ENCODE measurements at regions not wholly inside any gene's neighbourhood (a gene's known extent, or its start where the extent isn't known, plus 50 kb on each side); places are given as distances from the start of the nearest gene placed in this dataset.

DNA sequence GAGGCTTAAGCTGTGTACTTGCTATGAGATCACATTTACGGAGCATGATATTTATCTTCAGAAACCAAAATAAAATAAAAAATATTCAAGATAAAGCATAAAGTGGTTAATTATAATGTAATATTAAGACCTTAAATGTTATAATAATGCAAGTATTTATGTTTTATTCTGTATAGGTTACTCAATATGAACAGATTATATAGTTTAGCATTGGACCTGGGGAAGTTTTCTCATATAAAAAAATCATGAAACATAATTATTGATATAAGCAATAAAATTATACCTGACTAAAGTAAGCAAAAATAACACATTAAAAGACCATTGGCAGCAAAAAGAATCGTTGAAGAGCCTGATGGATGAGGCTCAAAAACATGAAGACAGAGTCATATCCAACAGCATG, 516.2 kb downstream of the SLC16A7 start:
- no peak overlapping the region for H3K4me3 ChIP-seq (ENCODE audit: low read length)
- no peaks in the 10 kb centered on the region for H3K4me1 ChIP-seq (ENCODE audit: control insufficient read depth, insufficient read depth, low read length)
- H3K27me3 ChIP-seq (ENCODE audit: control insufficient read depth, insufficient read depth, low read length), result no peaks in the 10 kb centered on the region
- no CpG with 5 or more reads among the region's 2 CpGs for WGBS (ENCODE audit: insufficient coverage)
- DNase-seq, result no peak
- H3K36me3 ChIP-seq (ENCODE audit: control insufficient read depth, insufficient read depth, low read length), result no peaks in the 10 kb centered on the region
- H3K27ac ChIP-seq (ENCODE audit: low read length), result no peak overlapping the region
- H3K9me3 ChIP-seq (replicated peaks; ENCODE audit: control insufficient read depth, low read depth, low read length), result no peaks in the 10 kb centered on the region

DNA sequence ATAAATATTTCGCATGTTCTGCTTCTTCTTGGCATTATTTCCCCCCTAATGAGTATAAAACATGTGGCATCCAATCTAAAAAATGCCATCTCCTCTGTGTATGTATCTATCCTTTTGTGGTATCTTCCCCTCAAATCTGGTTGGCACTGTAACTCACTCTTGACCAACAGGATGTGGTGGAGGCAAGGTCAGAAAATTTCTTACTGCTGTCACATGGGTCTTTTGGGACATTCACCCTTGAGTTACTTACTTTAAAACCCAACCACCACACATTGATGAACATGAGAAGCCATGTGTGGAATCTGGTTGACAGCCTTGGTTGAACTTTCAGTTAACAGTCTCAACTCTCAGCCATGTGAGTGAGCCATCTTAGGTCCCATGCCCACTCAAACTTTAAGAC, 516.9 kb downstream of the SLC16A7 start:
- no CpG with 5 or more reads among the region's 1 CpG for WGBS (ENCODE audit: insufficient coverage)
- H3K27ac ChIP-seq (ENCODE audit: low read length), result no peak overlapping the region
- no peaks in the 10 kb centered on the region for H3K36me3 ChIP-seq (ENCODE audit: control insufficient read depth, insufficient read depth, low read length)
- H3K9me3 ChIP-seq (replicated peaks; ENCODE audit: control insufficient read depth, low read depth, low read length), result no peaks in the 10 kb centered on the region
- no peaks in the 10 kb centered on the region for H3K4me1 ChIP-seq (ENCODE audit: control insufficient read depth, insufficient read depth, low read length)
- DNase-seq, result no peak
- no peak overlapping the region for H3K4me3 ChIP-seq (ENCODE audit: low read length)
- H3K27me3 ChIP-seq (ENCODE audit: control insufficient read depth, insufficient read depth, low read length), result no peaks in the 10 kb centered on the region

DNA sequence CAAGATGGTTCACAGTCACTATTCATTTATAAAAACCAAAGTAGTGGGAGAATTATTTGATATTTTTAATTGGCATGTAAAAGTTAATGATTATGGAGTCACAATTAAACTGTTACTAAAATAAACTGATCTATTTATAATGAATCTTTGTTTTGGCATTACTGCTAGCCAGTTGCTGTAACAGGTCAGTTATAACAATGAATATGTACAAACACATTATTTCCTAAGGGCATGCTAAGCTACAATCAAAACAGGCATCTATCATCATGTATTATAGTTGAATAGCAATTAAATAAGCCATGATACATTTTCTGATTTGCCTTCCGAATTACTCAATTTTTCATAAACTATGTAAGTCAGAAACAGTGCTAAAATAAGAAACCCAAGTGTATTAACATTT, 518.3 kb downstream of the SLC16A7 start:
- no CpG with 5 or more reads among the region's 1 CpG for WGBS (ENCODE audit: insufficient coverage)
- H3K27me3 ChIP-seq (ENCODE audit: control insufficient read depth, insufficient read depth, low read length), result no peaks in the 10 kb centered on the region
- H3K27ac ChIP-seq (ENCODE audit: low read length), result no peak overlapping the region
- no peak overlapping the region for H3K4me3 ChIP-seq (ENCODE audit: low read length)
- no peaks in the 10 kb centered on the region for H3K36me3 ChIP-seq (ENCODE audit: control insufficient read depth, insufficient read depth, low read length)
- no peak for DNase-seq
- H3K4me1 ChIP-seq (ENCODE audit: control insufficient read depth, insufficient read depth, low read length), result no peaks in the 10 kb centered on the region
- H3K9me3 ChIP-seq (replicated peaks; ENCODE audit: control insufficient read depth, low read depth, low read length), result no peaks in the 10 kb centered on the region

DNA sequence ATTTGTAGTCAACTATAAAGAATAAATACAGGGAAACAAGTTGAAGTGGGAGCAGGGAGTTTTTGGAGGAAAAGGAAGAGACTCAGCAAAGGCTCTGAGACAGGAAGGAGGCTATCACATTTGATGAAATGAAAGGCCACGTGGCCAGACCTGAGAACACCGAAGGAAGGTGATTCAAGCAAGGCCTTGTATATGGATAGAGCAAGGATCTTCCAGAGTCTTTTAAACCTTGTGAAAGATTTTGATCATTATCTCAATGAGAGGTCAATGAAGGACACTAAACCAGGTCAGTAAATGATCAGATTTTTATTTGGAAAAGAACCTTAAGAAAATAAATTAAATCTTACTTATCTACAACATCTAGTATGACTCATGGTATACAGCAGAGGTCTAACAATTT, 523.5 kb downstream of the SLC16A7 start:
- no peak for DNase-seq
- no peaks in the 10 kb centered on the region for H3K36me3 ChIP-seq (ENCODE audit: control insufficient read depth, insufficient read depth, low read length)
- WGBS (ENCODE audit: insufficient coverage), result 50% methylated on average over 1 of the region's 2 CpGs
- H3K27ac ChIP-seq (ENCODE audit: low read length), result no peak overlapping the region
- no peaks in the 10 kb centered on the region for H3K4me1 ChIP-seq (ENCODE audit: control insufficient read depth, insufficient read depth, low read length)
- H3K4me3 ChIP-seq (ENCODE audit: low read length), result no peak overlapping the region
- H3K9me3 ChIP-seq (replicated peaks; ENCODE audit: control insufficient read depth, low read depth, low read length), result no peaks in the 10 kb centered on the region
- no peaks in the 10 kb centered on the region for H3K27me3 ChIP-seq (ENCODE audit: control insufficient read depth, insufficient read depth, low read length)

DNA sequence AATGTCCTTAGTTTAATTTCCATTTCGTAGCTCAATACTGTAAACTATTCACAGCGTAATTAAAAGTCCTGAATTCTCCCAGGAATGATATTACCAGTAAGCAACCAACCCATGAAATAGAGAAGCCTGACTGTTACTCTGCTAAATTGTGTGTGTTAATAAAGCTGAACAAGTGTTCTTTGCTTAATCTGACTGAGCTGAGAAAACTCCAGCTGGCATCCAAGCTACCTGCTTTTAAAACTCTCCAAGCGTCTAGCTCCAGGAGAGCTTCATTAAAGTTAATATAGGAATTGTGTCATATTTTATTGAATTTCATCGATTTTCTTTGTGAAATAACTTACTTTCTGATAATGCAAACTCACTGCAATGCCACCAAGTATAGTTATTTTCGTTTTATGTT, 524.4 kb downstream of the SLC16A7 start:
- no CpG with 5 or more reads among the region's 5 CpGs for WGBS (ENCODE audit: insufficient coverage)
- Histone ChIP-seq H3K27me3 (ENCODE audit: control insufficient read depth, insufficient read depth, low read length) (no peaks in the 10 kb centered on the region), H3K4me1 (ENCODE audit: control insufficient read depth, insufficient read depth, low read length) (no peaks in the 10 kb centered on the region), H3K27ac (ENCODE audit: low read length) (no peak overlapping the region), H3K9me3 (replicated peaks; ENCODE audit: control insufficient read depth, low read depth, low read length) (no peaks in the 10 kb centered on the region), H3K36me3 (ENCODE audit: control insufficient read depth, insufficient read depth, low read length) (no peaks in the 10 kb centered on the region), H3K4me3 (ENCODE audit: low read length) (no peak overlapping the region)
- DNase-seq, result no peak

DNA sequence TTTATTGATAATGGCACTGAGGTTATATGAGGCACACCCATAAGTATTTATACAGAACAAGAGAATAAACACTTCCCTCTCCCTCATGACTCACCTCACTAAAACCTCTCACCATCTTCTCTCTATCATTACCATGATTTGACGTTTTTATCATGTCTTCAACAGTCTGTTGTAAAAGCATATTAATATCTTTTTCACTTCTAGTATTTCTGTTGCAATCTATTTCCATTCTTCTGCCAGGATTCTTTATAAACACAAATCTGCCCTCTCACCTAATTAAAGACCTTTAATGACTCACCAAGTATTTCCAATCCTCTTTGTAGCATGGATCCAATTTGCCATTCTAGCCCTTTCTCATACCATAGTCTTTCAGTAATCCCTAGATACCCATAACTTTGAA, 527.7 kb downstream of the SLC16A7 start:
- Histone ChIP-seq H3K27me3 (ENCODE audit: control insufficient read depth, insufficient read depth, low read length) (no peaks in the 10 kb centered on the region), H3K4me1 (ENCODE audit: control insufficient read depth, insufficient read depth, low read length) (no peaks in the 10 kb centered on the region), H3K4me3 (ENCODE audit: low read length) (no peak overlapping the region), H3K27ac (ENCODE audit: low read length) (no peak overlapping the region), H3K36me3 (ENCODE audit: control insufficient read depth, insufficient read depth, low read length) (no peaks in the 10 kb centered on the region), H3K9me3 (replicated peaks; ENCODE audit: control insufficient read depth, low read depth, low read length) (no peaks in the 10 kb centered on the region)
- no CpG with 5 or more reads among the region's 1 CpG for WGBS (ENCODE audit: insufficient coverage)
- DNase-seq, result no peak

DNA sequence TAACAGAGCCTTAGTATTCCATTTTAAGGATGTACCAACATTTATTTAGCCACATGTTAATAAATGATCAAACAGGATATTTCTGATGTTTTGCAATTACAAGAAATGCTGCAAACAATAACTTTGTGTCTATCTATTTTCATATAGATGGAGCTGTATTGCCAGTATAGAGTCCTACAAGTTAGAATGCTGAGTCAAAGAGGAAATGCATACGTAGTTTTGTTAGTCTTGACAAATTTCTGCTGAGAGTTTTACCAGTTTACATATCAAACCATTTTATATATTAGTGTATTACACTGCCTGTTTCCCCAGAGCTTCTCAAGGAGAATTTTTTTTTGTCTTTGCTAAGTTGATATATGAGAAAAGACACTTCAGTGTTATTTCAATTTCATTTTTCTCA, 541.7 kb downstream of the SLC16A7 start:
- no peaks in the 10 kb centered on the region for H3K9me3 ChIP-seq (replicated peaks; ENCODE audit: control insufficient read depth, low read depth, low read length)
- H3K4me1 ChIP-seq (ENCODE audit: control insufficient read depth, insufficient read depth, low read length), result no peaks in the 10 kb centered on the region
- no CpG with 5 or more reads among the region's 1 CpG for WGBS (ENCODE audit: insufficient coverage)
- DNase-seq, result no peak
- H3K4me3 ChIP-seq (ENCODE audit: low read length), result no peak overlapping the region
- no peaks in the 10 kb centered on the region for H3K36me3 ChIP-seq (ENCODE audit: control insufficient read depth, insufficient read depth, low read length)
- no peak overlapping the region for H3K27ac ChIP-seq (ENCODE audit: low read length)
- H3K27me3 ChIP-seq (ENCODE audit: control insufficient read depth, insufficient read depth, low read length), result no peaks in the 10 kb centered on the region

DNA sequence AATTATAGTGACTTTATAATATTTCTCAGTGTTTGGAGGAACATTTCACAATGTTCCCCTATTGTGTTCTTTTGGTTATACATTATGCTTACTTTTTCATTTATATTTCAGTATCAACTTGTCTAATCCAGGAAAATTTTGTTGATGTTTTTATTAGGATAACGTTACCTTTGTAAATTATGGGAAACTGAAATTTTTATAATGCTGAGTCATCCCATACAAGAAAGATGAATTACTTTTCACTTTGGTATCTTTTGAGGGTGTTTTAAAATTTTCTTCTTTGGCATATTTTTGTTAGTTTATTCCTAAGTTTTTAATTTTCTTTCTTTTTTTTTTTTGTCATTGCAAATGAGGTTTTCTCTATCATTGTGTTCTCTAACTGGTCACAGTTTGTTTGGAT, 542.7 kb downstream of the SLC16A7 start:
- Histone ChIP-seq H3K9me3 (replicated peaks; ENCODE audit: control insufficient read depth, low read depth, low read length) (no peaks in the 10 kb centered on the region), H3K27ac (ENCODE audit: low read length) (no peak overlapping the region), H3K4me1 (ENCODE audit: control insufficient read depth, insufficient read depth, low read length) (no peaks in the 10 kb centered on the region), H3K4me3 (ENCODE audit: low read length) (no peak overlapping the region), H3K36me3 (ENCODE audit: control insufficient read depth, insufficient read depth, low read length) (no peaks in the 10 kb centered on the region), H3K27me3 (ENCODE audit: control insufficient read depth, insufficient read depth, low read length) (no peaks in the 10 kb centered on the region)
- WGBS (ENCODE audit: insufficient coverage), result no CpG with 5 or more reads among the region's 1 CpG
- DNase-seq, result no peak

DNA sequence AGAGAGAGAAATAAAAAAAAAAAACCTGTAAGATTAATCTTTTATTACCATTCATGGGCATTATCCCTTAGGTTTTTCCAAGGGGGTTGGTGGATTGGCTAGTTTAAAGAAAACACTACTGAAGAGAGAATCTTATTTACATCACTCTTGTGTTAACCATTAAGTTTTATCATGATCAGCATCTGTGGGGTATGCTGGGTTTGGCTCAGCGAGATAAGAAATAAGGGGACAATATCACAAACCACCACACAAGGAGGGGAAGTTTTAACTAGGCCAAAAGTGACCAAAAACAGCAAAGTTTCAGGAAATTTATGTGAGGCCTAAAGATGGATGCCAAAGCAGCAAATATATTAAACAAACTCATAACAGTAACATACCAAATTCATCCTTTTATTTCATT, 548.6 kb downstream of the SLC16A7 start:
- no CpG with 5 or more reads among the region's 1 CpG for WGBS (ENCODE audit: insufficient coverage)
- no peak for DNase-seq
- Histone ChIP-seq H3K36me3 (ENCODE audit: control insufficient read depth, insufficient read depth, low read length) (no peaks in the 10 kb centered on the region), H3K4me1 (ENCODE audit: control insufficient read depth, insufficient read depth, low read length) (no peaks in the 10 kb centered on the region), H3K27me3 (ENCODE audit: control insufficient read depth, insufficient read depth, low read length) (no peaks in the 10 kb centered on the region), H3K9me3 (replicated peaks; ENCODE audit: control insufficient read depth, low read depth, low read length) (no peaks in the 10 kb centered on the region), H3K4me3 (ENCODE audit: low read length) (no peak overlapping the region), H3K27ac (ENCODE audit: low read length) (no peak overlapping the region)

DNA sequence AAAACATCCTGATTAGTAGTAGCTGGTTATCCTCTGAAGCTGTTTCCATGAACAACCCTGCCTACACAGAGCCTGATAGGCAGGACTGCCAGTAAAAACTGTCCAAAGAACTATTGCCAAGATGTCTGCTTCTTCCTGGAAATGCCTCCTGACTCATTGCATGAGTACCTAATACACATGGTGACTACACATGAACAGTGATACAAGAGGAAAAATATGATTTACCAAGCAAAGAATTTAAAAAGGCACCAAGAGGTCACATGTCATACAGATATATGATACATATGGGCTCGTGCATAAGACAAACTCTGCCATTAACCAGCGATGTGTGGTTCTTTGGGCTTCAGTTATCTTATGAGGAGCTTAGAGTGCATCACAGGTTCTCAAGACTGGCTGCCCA, 552.3 kb downstream of the SLC16A7 start:
- WGBS (ENCODE audit: insufficient coverage), result no CpG with 5 or more reads among the region's 2 CpGs
- H3K27ac ChIP-seq (ENCODE audit: low read length), result no peak overlapping the region
- H3K9me3 ChIP-seq (replicated peaks; ENCODE audit: control insufficient read depth, low read depth, low read length), result no peaks in the 10 kb centered on the region
- no peak for DNase-seq
- H3K27me3 ChIP-seq (ENCODE audit: control insufficient read depth, insufficient read depth, low read length), result no peaks in the 10 kb centered on the region
- no peaks in the 10 kb centered on the region for H3K36me3 ChIP-seq (ENCODE audit: control insufficient read depth, insufficient read depth, low read length)
- no peaks in the 10 kb centered on the region for H3K4me1 ChIP-seq (ENCODE audit: control insufficient read depth, insufficient read depth, low read length)
- no peak overlapping the region for H3K4me3 ChIP-seq (ENCODE audit: low read length)

DNA sequence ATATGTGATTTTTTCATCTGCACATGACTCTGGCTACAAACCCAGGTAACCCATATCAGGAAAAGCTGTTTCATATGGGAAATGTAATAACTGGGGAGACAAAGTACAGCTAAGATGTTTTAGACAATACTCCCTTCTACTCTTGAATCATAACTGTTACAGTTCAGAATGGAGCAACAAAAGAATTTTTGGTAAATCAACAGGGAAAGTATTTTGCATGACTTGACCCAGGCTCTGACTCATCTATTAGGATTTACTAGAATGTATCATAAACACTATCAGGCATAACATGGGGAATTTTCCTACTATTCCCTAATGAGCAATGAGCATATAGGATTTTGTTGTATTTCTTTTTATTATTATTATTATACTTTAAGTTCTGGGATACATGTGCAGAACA, 553.0 kb downstream of the SLC16A7 start:
- Histone ChIP-seq H3K27ac (ENCODE audit: low read length) (no peak overlapping the region), H3K27me3 (ENCODE audit: control insufficient read depth, insufficient read depth, low read length) (no peaks in the 10 kb centered on the region), H3K9me3 (replicated peaks; ENCODE audit: control insufficient read depth, low read depth, low read length) (no peaks in the 10 kb centered on the region), H3K36me3 (ENCODE audit: control insufficient read depth, insufficient read depth, low read length) (no peaks in the 10 kb centered on the region), H3K4me3 (ENCODE audit: low read length) (no peak overlapping the region), H3K4me1 (ENCODE audit: control insufficient read depth, insufficient read depth, low read length) (no peaks in the 10 kb centered on the region)
- no peak for DNase-seq

Measured in muscle of leg (tissue), 3 donors.